Karpas-422 (cell line): ENCODE measurements at regions not wholly inside any gene's neighbourhood (a gene's known extent, or its start where the extent isn't known, plus 50 kb on each side); places are given as distances from the start of the nearest gene placed in this dataset.
"Not testable (repeated sequence)": the region's sequence is repeated elsewhere in the genome, so short reads cannot be mapped to it uniquely, and the experiment has no call there.

ENCODE experiments used
- DNase-seq: peaks from one replicate; pipeline ENCODE4 v3.0.0-alpha.2; 2015
- H2AFZ ChIP-seq: fragments of 200-600 bp; sonication (generic); 2 replicates; pipeline ENCODE4 v1.6.1; 2014; ENCODE audit warnings: antibody characterized with exemption, low read length, mixed read lengths
- H3K27ac ChIP-seq: fragments of 200-600 bp; sonication (generic); 2 replicates; pipeline ENCODE4 v1.5.1; 2014; ENCODE audit warnings: mild to moderate bottlenecking, low read length, moderate library complexity
- H3K27me3 ChIP-seq: fragments of 200-600 bp; sonication (generic); 2 replicates; pipeline ENCODE4 v1.6.1; 2014; ENCODE audit warnings: low read length, mixed read lengths
- H3K36me3 ChIP-seq: fragments of 200-600 bp; sonication (generic); 2 replicates; pipeline ENCODE4 v1.6.1; 2014; ENCODE audit warnings: low read length, mixed read lengths; ENCODE audit not compliant: insufficient read depth
- H3K4me1 ChIP-seq: fragments of 200-600 bp; sonication (generic); 2 replicates; pipeline ENCODE4 v1.6.1; 2014; ENCODE audit warnings: mild to moderate bottlenecking, low read length, mixed read lengths
- H3K4me2 ChIP-seq: fragments of 200-600 bp; sonication (generic); 2 replicates; pipeline ENCODE4 v1.6.1; 2014; ENCODE audit warnings: low read length, low read depth, mild to moderate bottlenecking; ENCODE audit not compliant: poor library complexity, severe bottlenecking
- H3K4me3 ChIP-seq: fragments of 200-600 bp; sonication (generic); 2 replicates; pipeline ENCODE4 v1.5.1; 2014; ENCODE audit warnings: mild to moderate bottlenecking, antibody characterized with exemption, low read length, mixed read lengths
- H3K79me2 ChIP-seq: fragments of 200-600 bp; sonication (generic); 2 replicates; pipeline ENCODE4 v1.6.1; 2014; ENCODE audit warnings: mild to moderate bottlenecking, low read length, mixed read lengths
- H3K9ac ChIP-seq: fragments of 200-600 bp; sonication (generic); 2 replicates; pipeline ENCODE4 v1.6.0; 2014; ENCODE audit warnings: low read length
- H3K9me2 ChIP-seq: fragments of 200-600 bp; sonication (generic), shearing (Covaris generic); replicated peaks from 2 replicates; pipeline ENCODE4 v1.6.0; 2014; ENCODE audit warnings: mild to moderate bottlenecking, low read length, moderate library complexity; ENCODE audit not compliant: insufficient read depth
- H3K9me3 ChIP-seq: fragments of 300-700, 200-600 bp; sonication (generic); 2 replicates; pipeline ENCODE4 v1.6.1; 2014; ENCODE audit warnings: low read length, mixed read lengths
- H4K20me1 ChIP-seq: fragments of 200-600 bp; sonication (generic); 2 replicates; pipeline ENCODE4 v1.6.1; 2014; ENCODE audit warnings: mild to moderate bottlenecking, antibody characterized with exemption, low read length, low read depth; ENCODE audit not compliant: insufficient read depth

DNA sequence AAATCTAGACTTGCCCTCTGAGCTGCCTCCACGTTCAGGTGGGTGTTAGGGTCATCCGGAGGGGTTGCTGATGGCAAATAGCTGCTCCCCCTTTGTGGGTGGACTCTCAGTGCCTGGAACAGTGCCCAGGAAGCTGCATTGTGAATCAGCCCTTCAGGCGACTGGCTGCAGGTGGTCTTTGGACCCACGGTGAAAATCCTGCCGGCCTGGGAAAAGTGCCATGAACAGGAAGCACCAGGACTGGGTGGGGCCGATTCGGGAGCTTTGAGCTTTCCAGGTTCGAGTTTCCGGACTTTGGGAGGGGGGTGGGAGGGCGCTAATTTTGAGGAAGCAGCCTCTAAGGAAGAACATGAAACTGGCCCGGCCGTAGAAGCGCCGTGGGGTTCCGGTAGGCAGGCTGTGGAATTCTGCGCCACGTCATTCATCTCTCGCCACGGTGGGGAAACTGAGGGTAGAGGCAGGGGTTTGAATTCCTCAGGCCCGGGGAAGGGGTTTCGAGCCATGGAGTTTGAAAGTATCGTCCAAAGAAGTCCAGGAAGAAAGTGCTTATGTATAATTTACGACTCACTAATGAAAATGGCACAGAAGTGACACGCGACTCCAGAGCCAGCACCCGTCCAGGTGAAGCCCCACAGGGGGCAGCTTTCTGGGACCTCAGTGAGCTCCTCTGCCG lies 199.4 kb downstream of the BANP start:
- H3K4me2 ChIP-seq, H3K9me3 ChIP-seq, DNase-seq, H4K20me1 ChIP-seq, H3K9ac ChIP-seq, H3K9me2 ChIP-seq, H3K79me2 ChIP-seq, H3K27me3 ChIP-seq, H3K27ac ChIP-seq, H2AFZ ChIP-seq, H3K4me3 ChIP-seq, H3K36me3 ChIP-seq, H3K4me1 ChIP-seq: not testable (repeated sequence)

GRCh38 chr16:88151129-88151499 lies 199.9 kb downstream of the BANP start:
- H3K27me3 ChIP-seq, H3K9me2 ChIP-seq, H4K20me1 ChIP-seq, H2AFZ ChIP-seq, DNase-seq, H3K9me3 ChIP-seq, H3K9ac ChIP-seq, H3K4me1 ChIP-seq, H3K36me3 ChIP-seq, H3K4me2 ChIP-seq, H3K4me3 ChIP-seq, H3K79me2 ChIP-seq, H3K27ac ChIP-seq: not testable (repeated sequence)

- not testable (repeated sequence) for H3K4me3 ChIP-seq, H3K36me3 ChIP-seq, H3K27ac ChIP-seq, DNase-seq, H3K9me2 ChIP-seq, H3K9ac ChIP-seq, H3K4me1 ChIP-seq, H2AFZ ChIP-seq, H3K4me2 ChIP-seq, H3K9me3 ChIP-seq, H3K27me3 ChIP-seq, H4K20me1 ChIP-seq, H3K79me2 ChIP-seq
Measured at GRCh38 chr16:88151859-88152843, 200.9 kb downstream of the BANP start.

DNA sequence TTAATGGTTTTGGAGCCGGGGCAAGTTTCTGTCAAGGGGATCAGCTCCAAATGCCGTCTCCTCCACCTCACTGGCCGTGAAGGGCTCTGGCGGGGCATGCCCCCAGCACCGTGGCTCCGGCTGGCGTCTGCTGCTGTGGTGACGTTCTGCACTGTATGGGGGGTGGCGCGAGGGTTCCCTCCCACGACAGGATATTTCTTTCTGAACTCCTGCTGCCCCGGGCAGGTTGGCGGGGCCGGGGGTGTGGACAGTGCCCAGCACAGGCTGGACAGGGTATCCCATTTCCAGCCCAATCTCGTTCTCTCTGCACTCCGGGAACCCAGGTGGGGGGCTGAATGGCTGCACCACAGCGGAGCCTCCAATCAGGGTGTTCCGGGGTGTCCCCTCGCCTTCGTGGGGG lies 201.6 kb downstream of the BANP start:
- not testable (repeated sequence) for H2AFZ ChIP-seq, H3K9ac ChIP-seq, H3K9me3 ChIP-seq, H4K20me1 ChIP-seq, H3K27ac ChIP-seq, DNase-seq, H3K4me3 ChIP-seq, H3K79me2 ChIP-seq, H3K27me3 ChIP-seq, H3K36me3 ChIP-seq, H3K9me2 ChIP-seq, H3K4me1 ChIP-seq, H3K4me2 ChIP-seq

DNA sequence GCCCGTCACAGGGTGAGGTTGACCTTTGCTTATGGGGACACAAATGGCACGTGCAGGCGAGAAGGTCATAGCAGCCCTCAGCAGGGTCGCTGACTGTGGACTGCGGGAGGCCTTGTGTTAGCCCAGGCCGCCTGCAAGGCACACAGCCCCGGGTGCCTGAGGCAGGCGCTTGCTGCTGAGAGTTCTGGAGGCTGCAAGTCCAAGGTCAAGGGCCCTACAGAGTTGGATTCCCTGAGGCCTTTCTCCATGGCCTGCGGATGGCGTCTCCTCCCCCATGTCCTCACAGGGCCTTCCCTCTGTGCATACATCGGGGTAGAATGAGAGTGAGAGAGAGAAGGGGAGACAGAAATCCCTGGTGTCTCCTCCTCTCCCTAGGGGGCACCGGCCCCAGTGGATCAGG lies 202.3 kb downstream of the BANP start:
- not testable (repeated sequence) for H3K27me3 ChIP-seq, DNase-seq, H3K4me1 ChIP-seq, H3K36me3 ChIP-seq, H3K79me2 ChIP-seq, H2AFZ ChIP-seq, H4K20me1 ChIP-seq, H3K9me2 ChIP-seq, H3K4me3 ChIP-seq, H3K4me2 ChIP-seq, H3K9ac ChIP-seq, H3K9me3 ChIP-seq, H3K27ac ChIP-seq

GRCh38 chr16:88154886-88155285 lies 203.7 kb downstream of the BANP start:
- DNase-seq, H4K20me1 ChIP-seq, H3K9me3 ChIP-seq, H3K4me1 ChIP-seq, H3K27ac ChIP-seq, H3K79me2 ChIP-seq, H3K27me3 ChIP-seq, H2AFZ ChIP-seq, H3K36me3 ChIP-seq, H3K9me2 ChIP-seq, H3K9ac ChIP-seq, H3K4me3 ChIP-seq, H3K4me2 ChIP-seq: not testable (repeated sequence)

DNA sequence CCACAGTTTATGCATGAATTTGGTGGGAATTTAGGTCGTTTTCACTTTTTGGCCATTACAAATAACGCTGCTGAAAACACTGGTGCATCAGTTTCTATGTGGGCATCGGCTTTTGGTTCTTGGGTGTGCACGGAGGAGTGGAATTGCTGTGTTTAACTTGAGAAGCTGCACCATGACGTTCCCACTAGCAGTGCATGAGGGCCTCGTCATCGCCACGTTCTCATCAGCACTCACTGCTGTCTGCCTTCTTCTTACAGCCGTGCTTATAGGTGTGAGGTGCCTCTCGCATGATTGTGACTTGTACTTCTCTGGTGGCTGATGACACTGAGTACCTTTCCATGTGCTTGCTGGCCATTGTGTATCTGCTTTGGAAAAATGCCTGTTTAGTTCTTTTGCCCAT lies 204.4 kb downstream of the BANP start:
- H3K79me2 ChIP-seq, H3K4me3 ChIP-seq, H3K9me3 ChIP-seq, H2AFZ ChIP-seq, H3K36me3 ChIP-seq, H3K9ac ChIP-seq, H3K9me2 ChIP-seq, H4K20me1 ChIP-seq, DNase-seq, H3K27me3 ChIP-seq, H3K4me2 ChIP-seq, H3K4me1 ChIP-seq, H3K27ac ChIP-seq: not testable (repeated sequence)

- not testable (repeated sequence) for H3K27me3 ChIP-seq, H4K20me1 ChIP-seq, H3K9me2 ChIP-seq, DNase-seq, H3K79me2 ChIP-seq, H3K9me3 ChIP-seq, H3K4me3 ChIP-seq, H2AFZ ChIP-seq, H3K4me1 ChIP-seq, H3K4me2 ChIP-seq, H3K9ac ChIP-seq, H3K36me3 ChIP-seq, H3K27ac ChIP-seq
Measured at GRCh38 chr16:88156640-88157283, 205.5 kb downstream of the BANP start.
